ENCODE measurements at regions not wholly inside any gene's neighbourhood (a gene's known extent, or its start where the extent isn't known, plus 50 kb on each side); places are given as distances from the start of the nearest gene placed in this dataset.

DNA sequence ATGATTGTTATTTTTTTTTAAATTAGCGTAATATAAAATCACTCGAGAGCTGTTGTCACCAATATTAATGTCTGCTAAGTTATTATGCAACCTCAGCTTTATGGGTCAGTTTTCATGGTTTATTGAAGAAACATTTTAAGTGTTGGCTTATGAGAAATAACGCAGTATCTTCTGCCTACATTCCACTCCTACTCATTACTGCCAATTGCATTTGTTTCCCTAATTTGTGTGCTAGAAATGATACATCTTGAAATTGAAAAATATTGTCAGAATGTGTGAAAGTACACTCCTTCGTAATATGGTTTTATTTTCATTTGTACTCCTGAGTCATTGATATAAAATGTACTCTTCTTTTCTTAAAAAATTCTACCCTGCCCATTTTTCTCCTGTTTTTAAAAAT, 333.3 kb upstream of the HSF2 start:
- no peak for DNase-seq (ENCODE audit: low spot score)

GRCh38 chr6:122068291-122068769, 331.1 kb upstream of the HSF2 start:
- DNase-seq (ENCODE audit: low spot score), result no peak

DNA sequence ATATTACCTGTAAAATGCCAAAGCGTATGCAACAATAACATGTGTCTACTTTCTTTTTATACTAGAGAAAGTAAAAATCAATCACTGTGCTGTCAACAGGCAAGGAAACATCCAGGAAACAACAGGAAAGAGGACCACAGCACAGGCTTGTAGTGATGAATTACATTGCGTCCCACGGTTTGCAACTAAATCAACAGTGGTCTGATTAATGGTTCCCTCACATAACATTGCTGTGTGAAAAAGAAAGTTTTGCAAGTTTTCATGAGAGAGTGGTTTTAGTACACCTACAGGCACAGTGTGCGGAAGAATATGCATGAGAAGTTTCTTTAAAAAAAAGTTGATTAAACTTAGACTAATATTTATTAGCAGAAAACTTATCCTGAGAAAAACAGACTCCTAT, 329.5 kb upstream of the HSF2 start:
- DNase-seq (ENCODE audit: low spot score), result no peak

- DNase-seq (ENCODE audit: low spot score), result no peak
These were observed 327.3 kb upstream of the HSF2 start for GRCh38 chr6:122072014-122072647.

DNA sequence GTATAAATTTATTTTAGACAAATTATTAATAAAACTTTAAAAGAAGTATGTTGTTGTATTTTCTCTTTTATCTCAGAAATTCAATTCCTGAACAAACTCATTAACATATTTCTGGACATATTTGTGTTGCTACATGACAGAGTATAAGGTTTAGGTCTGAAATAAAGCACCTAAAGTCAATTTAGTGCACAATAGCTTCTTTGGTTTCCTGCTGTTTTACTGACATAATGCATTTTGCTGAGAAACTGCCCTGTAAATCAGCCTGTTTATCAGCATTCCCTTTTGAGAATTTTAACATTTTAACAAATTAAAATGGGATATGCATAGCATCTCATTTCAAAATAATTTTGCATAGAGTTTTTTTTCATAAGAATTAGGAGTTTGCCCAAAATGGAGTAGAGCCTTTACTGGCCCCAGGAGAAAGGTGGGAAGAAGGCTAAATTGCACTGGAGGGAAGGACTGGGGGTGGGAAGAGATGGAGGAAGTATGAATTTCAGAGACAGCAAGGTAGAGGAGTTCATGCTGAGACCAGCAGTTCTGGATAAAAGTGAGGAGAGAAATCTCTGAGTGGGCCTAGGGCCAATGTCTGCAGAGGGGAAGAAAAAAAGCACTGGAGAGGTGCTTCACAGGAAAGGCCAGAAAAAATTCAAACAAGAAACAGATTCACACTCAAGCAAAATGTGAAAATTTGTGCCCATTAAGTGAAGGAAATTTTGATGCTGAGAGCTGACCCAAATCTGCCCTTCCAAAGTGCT, 324.2 kb upstream of the HSF2 start:
- DNase-seq (ENCODE audit: low spot score), result no peak

- DNase-seq (ENCODE audit: low spot score), result no peak
These were observed 323.5 kb upstream of the HSF2 start for GRCh38 chr6:122075917-122076316.

GRCh38 chr6:122077603-122078002, 321.8 kb upstream of the HSF2 start:
- no peak for DNase-seq (ENCODE audit: low spot score)

DNA sequence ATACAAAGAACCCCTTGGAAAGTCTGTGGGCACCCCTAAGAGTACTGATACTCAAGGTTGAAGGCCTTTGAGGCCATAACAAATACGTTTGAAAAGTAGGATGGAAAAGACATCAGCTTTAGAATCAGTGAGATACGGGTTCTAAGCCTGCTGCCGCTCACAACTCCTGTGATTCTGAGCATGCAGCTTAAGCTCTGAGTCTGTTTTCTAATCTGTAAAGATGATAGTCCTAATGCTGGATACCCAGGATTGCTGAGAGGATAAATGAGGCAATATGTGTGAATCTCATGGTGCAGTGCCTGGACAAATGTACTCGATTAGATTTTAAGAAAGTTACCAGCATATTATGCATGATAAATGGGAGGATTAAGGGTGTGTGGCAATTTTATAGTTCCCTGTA, 321.0 kb upstream of the HSF2 start:
- no peak for DNase-seq (ENCODE audit: low spot score)

GRCh38 chr6:122079916-122080315, 319.5 kb upstream of the HSF2 start:
- DNase-seq (ENCODE audit: low spot score), result no peak

GRCh38 chr6:122081921-122082320, 317.5 kb upstream of the HSF2 start:
- peak; percentile 1 for DNase-seq (ENCODE audit: low spot score)

- no peak for DNase-seq (ENCODE audit: low spot score)
These were observed 317.1 kb upstream of the HSF2 start for GRCh38 chr6:122082370-122082769.

- DNase-seq (ENCODE audit: low spot score), result no peak
These were observed 307.1 kb upstream of the HSF2 start for GRCh38 chr6:122092366-122092765.

DNA sequence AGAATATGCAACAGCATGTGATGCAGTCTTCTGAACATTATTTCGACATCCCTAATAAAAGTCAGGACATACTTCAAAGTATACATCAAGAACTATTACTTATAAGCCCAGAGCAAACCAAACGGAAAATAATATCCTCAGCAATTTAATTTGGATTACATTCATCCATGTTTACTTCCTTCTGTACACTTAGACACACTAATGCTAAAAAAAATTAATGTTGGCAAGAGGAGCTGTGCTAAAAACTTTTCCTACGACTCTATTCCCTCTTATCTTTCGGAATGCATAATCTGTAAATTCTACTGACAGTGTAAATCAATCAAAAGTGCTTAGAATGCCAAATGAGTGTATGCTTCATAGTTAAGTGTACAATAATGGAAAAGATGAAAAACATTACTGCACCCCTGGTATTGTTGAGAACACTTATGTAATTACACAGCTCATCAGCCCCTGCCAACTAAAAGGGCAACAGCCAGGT, 301.2 kb upstream of the HSF2 start:
- DNase-seq (ENCODE audit: low spot score), result no peak

DNA sequence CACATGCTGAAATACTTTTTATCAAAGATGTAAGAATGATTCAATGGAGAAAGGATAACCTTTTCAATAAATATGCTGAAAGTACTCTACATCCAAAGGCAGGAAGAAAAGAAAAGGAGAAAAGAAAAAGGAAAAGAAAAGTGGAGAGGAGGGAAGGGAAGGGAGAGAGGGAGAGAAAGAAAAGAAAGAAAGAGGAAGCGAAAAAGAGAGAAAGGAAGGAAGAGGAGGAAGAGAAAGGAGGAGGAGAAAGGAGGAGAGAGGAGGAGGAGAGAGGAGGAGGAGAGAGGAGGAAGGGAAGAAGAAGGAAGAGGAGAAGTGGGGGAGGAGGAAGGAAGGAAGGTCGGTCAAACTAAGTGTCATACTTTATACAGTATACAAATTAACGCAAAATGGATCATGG, 297.4 kb upstream of the HSF2 start:
- no peak for DNase-seq (ENCODE audit: low spot score)

GRCh38 chr6:122107256-122107852, 292.1 kb upstream of the HSF2 start:
- no peak for DNase-seq (ENCODE audit: low spot score)

DNA sequence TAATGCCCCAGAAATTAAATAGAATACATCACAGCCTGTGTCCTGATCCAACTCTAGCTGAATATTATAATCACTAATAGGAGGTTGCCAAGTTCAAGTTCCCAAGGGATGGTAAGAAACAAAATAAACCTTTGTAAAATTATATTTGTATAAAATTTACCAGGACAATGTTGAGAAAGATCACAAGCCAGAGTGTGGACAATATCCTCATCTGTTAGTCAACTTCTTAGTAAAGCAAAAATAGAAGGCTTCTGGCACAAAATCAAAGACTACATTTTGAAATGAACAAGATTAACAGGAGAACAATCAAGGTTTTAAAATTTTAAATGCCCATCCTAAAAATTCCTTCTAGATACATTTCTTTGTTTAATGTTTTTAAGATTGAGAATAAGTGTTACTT, 290.4 kb upstream of the HSF2 start:
- no peak for DNase-seq (ENCODE audit: low spot score)

- no peak for DNase-seq (ENCODE audit: low spot score)
These were observed 284.7 kb upstream of the HSF2 start for GRCh38 chr6:122114717-122115116.

DNA sequence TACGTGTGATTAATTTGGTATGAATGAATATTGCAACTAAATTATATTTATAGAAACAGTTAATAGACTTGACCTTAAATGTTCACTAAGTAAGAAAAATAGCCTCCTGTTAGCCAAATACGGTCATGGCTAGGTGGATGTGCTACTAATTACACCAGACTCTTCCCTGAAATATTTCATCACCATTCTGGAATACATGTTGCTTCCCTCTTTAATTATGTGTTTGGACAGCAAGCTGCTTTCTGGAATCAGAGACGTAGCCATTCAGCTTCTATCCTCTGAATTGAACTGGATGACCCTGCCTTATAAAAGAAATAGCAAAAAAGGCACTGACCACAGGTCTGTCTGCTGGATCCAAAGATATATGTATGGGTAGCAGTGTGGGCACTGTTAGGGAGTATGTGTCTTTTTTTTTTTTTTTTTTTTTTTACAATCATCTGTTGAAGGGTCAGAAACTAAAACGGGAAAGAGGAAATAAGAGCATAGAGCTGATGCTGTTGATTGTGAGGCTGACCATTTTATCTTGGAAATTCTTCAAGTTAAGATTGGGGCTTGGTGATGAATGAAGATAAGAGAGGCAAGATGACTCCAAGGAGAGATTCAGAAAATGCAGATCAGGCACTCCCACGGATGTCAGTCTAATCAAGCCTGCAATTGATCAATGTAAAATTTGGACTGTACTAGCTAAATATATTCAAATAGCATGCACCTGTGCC, 283.2 kb upstream of the HSF2 start:
- DNase-seq (ENCODE audit: low spot score), result no peak

DNA sequence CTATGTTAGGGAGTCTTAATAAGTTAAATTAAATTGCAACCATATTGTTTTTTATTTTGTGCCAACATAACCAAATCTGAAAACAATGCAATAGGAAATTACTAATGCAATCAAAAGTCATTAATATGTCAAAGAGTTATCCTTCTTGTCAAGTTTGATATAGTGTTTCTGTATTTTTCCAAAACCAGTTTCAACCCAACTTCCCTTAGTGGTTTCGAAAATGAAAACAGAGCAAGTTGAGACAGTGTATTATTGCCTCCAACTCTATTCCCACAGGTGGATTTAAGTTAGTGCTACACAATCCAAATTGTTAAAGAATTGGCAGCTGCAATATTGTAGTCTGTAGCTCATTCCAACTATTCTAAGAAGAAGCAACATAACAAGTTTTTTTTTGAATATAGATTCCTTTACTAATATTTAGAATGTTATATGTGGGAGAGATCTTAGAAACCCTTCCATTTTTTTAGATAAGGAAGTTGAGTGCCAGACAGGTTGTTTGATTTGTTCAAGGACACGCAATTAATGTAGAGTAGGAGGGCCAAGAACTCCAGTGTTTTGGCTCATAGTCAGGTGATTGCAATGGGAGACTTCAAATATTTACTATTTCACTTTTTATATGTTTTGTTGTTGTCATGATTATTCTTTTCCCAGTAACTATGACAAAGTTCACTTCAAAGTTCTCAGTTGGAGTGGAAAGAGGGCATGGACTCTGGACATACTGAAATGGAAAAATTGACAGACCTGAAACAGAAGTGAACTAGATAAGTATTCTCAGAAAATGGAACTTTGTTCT, 282.4 kb upstream of the HSF2 start:
- DNase-seq (ENCODE audit: low spot score), result no peak

- DNase-seq (ENCODE audit: low spot score), result no peak
These were observed 280.4 kb upstream of the HSF2 start for GRCh38 chr6:122118945-122119506.

DNA sequence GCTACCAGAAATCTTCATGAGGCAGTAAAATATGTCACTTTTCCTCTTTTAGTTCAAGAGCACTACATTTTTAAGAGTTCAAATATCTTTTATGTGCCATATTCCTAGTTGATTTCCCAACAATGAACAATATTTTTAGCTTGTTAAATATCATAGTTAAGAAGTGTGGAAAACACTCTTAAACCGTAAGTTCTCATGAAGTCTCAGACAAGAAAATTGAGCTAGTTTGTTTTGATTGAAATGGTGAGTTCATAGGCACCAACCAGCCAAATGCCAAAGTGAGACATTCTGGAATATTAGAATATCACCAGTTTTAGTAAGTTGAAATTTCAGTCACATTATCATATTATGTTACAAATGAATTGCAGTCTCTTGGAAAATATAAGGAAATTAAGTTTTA, 277.2 kb upstream of the HSF2 start:
- no peak for DNase-seq (ENCODE audit: low spot score)

Measured in kidney tubule cell (primary cell).